ENCODE measurements at regions not wholly inside any gene's neighbourhood (a gene's known extent, or its start where the extent isn't known, plus 50 kb on each side); places are given as distances from the start of the nearest gene placed in this dataset.

- no peak for TF ChIP-seq NR1H2 (CRISPR knock-in tag; IDR thresholded peaks at IDR 0.05)
- no peak for TF ChIP-seq IRF2 (CRISPR knock-in tag; IDR thresholded peaks at IDR 0.05; ENCODE audit: borderline replicate concordance, low read depth)
- TF ChIP-seq GRHL2 (CRISPR knock-in tag; IDR thresholded peaks at IDR 0.05; ENCODE audit: insufficient replicate concordance, severe bottlenecking) = no peak
- no peak for TF ChIP-seq MLX (CRISPR knock-in tag; IDR thresholded peaks at IDR 0.05)
- no peak for TF ChIP-seq JUN (CRISPR knock-in tag; IDR thresholded peaks at IDR 0.05)
Observed at GRCh38 chr2:66317268-66317890, 117.5 kb upstream of the MEIS1 start (continued).

GRCh38 chr2:66306483-66306882, 128.4 kb upstream of the MEIS1 start:
- Mint-ChIP-seq H3K27me3 (ENCODE audit: low read depth) (no peaks in the 10 kb centered on the region; the same call in 1 of the 2 replicates), H3K36me3 (peaks cover 5% of the 10 kb centered on the region), H3K9me3 (peaks cover 16% of the 10 kb centered on the region), H3K4me3 (no peak overlapping the region), H3K4me1 (peaks cover 5% of the 10 kb centered on the region), H3K27ac (no peak overlapping the region)
- TF ChIP-seq KAT7 (CRISPR knock-in tag; IDR thresholded peaks at IDR 0.05; ENCODE audit: borderline replicate concordance) = no peak
- no peak for TF ChIP-seq ZBTB21 (CRISPR knock-in tag; IDR thresholded peaks at IDR 0.05; ENCODE audit: borderline replicate concordance)
- TF ChIP-seq, protein P1, sequence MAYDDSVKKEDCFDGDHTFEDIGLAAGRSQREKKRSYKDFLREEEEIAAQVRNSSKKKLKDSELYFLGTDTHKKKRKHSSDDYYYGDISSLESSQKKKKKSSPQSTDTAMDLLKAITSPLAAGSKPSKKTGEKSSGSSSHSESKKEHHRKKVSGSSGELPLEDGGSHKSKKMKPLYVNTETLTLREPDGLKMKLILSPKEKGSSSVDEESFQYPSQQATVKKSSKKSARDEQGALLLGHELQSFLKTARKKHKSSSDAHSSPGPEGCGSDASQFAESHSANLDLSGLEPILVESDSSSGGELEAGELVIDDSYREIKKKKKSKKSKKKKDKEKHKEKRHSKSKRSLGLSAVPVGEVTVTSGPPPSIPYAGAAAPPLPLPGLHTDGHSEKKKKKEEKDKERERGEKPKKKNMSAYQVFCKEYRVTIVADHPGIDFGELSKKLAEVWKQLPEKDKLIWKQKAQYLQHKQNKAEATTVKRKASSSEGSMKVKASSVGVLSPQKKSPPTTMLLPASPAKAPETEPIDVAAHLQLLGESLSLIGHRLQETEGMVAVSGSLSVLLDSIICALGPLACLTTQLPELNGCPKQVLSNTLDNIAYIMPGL (CRISPR knock-in tag; IDR thresholded peaks at IDR 0.05) = no peak
- TF ChIP-seq, protein P2, sequence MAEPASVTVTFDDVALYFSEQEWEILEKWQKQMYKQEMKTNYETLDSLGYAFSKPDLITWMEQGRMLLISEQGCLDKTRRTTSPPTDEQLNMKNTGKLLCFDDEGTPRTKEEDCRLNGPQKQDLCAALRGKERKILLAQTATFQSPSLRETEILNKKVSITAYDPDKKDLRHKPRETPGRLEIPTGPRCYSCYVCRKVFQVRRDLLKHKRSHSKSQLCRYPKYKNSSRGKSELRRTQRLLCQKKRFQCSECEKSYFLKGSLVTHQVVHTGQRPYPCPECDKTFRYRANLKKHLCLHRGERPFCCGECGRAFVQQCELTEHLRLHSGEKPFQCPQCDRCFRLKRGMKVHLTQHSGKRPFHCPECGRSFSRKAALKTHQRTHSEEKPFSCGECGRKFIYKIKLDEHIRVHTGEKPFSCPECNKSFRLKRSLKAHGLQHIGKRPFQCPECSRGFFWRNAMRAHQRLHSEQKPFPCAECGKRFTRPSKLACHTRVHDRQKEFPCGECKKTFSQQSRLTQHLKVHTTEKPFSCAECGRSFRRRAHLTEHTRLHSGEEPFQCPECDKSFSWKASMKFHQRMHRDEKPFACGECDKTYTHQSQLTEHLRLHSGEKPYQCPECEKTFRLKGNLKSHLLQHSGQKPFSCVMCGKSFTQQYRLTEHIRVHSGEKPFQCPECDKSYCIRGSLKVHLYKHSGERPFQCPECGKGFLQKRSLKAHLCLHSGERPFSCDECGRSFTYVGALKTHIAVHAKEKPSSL (CRISPR knock-in tag; conservative IDR thresholded peaks at IDR 0.05) = no peak
- TF ChIP-seq NFE2L1 (CRISPR knock-in tag; IDR thresholded peaks at IDR 0.05) = no peak
- no peak for TF ChIP-seq ZMAT4 (CRISPR knock-in tag; IDR thresholded peaks at IDR 0.05)
- no peak for TF ChIP-seq TP53 (CRISPR knock-in tag; IDR thresholded peaks at IDR 0.05)
- TF ChIP-seq, protein P3, sequence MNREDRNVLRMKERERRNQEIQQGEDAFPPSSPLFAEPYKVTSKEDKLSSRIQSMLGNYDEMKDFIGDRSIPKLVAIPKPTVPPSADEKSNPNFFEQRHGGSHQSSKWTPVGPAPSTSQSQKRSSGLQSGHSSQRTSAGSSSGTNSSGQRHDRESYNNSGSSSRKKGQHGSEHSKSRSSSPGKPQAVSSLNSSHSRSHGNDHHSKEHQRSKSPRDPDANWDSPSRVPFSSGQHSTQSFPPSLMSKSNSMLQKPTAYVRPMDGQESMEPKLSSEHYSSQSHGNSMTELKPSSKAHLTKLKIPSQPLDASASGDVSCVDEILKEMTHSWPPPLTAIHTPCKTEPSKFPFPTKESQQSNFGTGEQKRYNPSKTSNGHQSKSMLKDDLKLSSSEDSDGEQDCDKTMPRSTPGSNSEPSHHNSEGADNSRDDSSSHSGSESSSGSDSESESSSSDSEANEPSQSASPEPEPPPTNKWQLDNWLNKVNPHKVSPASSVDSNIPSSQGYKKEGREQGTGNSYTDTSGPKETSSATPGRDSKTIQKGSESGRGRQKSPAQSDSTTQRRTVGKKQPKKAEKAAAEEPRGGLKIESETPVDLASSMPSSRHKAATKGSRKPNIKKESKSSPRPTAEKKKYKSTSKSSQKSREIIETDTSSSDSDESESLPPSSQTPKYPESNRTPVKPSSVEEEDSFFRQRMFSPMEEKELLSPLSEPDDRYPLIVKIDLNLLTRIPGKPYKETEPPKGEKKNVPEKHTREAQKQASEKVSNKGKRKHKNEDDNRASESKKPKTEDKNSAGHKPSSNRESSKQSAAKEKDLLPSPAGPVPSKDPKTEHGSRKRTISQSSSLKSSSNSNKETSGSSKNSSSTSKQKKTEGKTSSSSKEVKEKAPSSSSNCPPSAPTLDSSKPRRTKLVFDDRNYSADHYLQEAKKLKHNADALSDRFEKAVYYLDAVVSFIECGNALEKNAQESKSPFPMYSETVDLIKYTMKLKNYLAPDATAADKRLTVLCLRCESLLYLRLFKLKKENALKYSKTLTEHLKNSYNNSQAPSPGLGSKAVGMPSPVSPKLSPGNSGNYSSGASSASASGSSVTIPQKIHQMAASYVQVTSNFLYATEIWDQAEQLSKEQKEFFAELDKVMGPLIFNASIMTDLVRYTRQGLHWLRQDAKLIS (CRISPR knock-in tag; IDR thresholded peaks at IDR 0.05; ENCODE audit: borderline replicate concordance) = no peak
- TF ChIP-seq ZNF416 (CRISPR knock-in tag; IDR thresholded peaks at IDR 0.05) = no peak
- no peak for TF ChIP-seq SMAD4 (CRISPR knock-in tag; IDR thresholded peaks at IDR 0.05)
- TF ChIP-seq PRRX2 (CRISPR knock-in tag; IDR thresholded peaks at IDR 0.05) = no peak
- DNase-seq (ENCODE audit: low spot score) = no peak
- ATAC-seq = no peak
- ChIA-PET POLR2A (no interaction called here), CTCF (no interaction called here)

All from WTC11 (cell line).